ENCODE measurements at regions not wholly inside any gene's neighbourhood (a gene's known extent, or its start where the extent isn't known, plus 50 kb on each side); places are given as distances from the start of the nearest gene placed in this dataset.

DNA sequence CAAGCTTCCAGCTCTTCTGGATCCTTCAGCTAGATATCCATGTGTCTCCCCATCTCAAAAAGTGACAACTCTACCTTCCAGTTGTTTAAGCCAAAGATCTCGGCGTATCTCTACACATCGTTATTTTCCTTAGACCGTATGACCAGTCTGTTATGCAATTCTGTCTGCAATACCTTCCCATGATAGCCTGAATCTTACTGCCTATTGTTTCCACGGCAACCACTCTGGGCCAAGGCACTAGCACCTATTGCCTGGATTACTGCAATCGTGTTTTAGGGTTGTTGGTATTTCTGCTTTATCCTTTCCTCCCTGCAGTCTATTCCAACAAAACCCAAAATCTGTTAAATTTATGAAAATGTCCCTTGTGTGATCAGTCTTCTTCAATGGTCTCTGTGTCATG is 448.4 kb downstream of the MTRR start:
- TF ChIP-seq, protein P1, sequence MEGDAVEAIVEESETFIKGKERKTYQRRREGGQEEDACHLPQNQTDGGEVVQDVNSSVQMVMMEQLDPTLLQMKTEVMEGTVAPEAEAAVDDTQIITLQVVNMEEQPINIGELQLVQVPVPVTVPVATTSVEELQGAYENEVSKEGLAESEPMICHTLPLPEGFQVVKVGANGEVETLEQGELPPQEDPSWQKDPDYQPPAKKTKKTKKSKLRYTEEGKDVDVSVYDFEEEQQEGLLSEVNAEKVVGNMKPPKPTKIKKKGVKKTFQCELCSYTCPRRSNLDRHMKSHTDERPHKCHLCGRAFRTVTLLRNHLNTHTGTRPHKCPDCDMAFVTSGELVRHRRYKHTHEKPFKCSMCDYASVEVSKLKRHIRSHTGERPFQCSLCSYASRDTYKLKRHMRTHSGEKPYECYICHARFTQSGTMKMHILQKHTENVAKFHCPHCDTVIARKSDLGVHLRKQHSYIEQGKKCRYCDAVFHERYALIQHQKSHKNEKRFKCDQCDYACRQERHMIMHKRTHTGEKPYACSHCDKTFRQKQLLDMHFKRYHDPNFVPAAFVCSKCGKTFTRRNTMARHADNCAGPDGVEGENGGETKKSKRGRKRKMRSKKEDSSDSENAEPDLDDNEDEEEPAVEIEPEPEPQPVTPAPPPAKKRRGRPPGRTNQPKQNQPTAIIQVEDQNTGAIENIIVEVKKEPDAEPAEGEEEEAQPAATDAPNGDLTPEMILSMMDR (IDR thresholded peaks at IDR 0.05 in 2 of 3, conservative IDR thresholded peaks at IDR 0.05 in 1 of 3; ENCODE audit: borderline replicate concordance in 1 of 3, insufficient read depth in 1 of 3, low read depth in 2 of 3, low read length in 2 of 3) = no peak
- TF ChIP-seq ELF1 (IDR thresholded peaks at IDR 0.05; ENCODE audit: borderline replicate concordance, low read depth) (no peak), POLR2A (IDR thresholded peaks at IDR 0.05; ENCODE audit: borderline replicate concordance, extremely low read depth, insufficient read depth, insufficient read length) (no peak), ZNF274 (IDR thresholded peaks at IDR 0.05; ENCODE audit: low read depth, low read length) (no peak), SP1 (IDR thresholded peaks at IDR 0.05; ENCODE audit: low read depth) (no peak), RAD21 (IDR thresholded peaks at IDR 0.05; ENCODE audit: low read depth) (no peak)
- TF ChIP-seq, protein P2, sequence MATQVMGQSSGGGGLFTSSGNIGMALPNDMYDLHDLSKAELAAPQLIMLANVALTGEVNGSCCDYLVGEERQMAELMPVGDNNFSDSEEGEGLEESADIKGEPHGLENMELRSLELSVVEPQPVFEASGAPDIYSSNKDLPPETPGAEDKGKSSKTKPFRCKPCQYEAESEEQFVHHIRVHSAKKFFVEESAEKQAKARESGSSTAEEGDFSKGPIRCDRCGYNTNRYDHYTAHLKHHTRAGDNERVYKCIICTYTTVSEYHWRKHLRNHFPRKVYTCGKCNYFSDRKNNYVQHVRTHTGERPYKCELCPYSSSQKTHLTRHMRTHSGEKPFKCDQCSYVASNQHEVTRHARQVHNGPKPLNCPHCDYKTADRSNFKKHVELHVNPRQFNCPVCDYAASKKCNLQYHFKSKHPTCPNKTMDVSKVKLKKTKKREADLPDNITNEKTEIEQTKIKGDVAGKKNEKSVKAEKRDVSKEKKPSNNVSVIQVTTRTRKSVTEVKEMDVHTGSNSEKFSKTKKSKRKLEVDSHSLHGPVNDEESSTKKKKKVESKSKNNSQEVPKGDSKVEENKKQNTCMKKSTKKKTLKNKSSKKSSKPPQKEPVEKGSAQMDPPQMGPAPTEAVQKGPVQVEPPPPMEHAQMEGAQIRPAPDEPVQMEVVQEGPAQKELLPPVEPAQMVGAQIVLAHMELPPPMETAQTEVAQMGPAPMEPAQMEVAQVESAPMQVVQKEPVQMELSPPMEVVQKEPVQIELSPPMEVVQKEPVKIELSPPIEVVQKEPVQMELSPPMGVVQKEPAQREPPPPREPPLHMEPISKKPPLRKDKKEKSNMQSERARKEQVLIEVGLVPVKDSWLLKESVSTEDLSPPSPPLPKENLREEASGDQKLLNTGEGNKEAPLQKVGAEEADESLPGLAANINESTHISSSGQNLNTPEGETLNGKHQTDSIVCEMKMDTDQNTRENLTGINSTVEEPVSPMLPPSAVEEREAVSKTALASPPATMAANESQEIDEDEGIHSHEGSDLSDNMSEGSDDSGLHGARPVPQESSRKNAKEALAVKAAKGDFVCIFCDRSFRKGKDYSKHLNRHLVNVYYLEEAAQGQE (IDR thresholded peaks at IDR 0.05; ENCODE audit: low read depth) = no peak
